Stimulated activated CD8-positive, alpha-beta memory T cell treated with anti-CD3 and anti-CD28 coated beads, Interleukin-15, amount 100 ng/mL, for 48 hours (primary cell): ENCODE measurements at regions not wholly inside any gene's neighbourhood (a gene's known extent, or its start where the extent isn't known, plus 50 kb on each side); places are given as distances from the start of the nearest gene placed in this dataset.

Experiments
- DNase-seq, 2 donors: peaks; one replicate each; pipeline ENCODE4 v3.0.0-alpha.2; 2020; ENCODE audit warnings: low read depth in 2 of 2

DNA sequence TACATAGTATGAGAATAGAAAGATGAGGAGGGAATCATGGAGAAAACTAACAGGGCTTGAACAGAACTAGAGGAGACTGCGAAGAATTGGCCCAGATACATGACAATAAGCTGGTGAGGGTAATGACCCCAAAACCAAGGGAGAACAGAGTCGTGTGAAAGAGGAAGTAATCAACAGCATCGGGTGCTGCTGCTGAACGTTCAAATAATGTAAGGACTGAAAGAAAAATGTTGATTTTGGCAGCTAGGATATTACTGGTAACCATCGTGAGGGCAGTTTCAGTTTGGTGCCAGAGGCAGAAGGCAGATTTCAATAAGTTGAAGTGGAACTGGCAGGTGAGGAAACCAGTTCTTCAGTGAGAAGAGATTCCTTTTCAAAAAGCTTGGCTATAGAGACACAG lies 66.8 kb upstream of the SMC2 start:
- no peak for DNase-seq

DNA sequence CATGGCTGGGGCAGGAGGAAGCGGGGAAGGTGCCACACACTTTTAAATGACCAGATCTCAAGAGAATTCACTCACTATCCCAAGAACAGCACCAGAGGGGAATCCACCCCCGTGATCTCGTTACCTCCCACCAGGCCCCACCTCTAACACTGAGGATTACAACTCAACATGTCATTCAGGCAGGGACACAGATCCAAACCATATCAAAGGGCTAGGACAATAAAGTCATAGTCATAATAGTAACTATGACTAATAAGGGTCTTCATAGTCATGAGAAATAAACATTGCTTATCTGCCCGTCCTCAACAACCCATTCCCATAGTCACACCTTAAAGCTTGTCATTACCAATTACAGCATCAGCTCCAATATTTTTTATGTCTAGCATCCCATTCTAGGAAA lies 65.3 kb upstream of the SMC2 start:
- DNase-seq = peak; percentile 1 to 2
